ENCODE measurements at regions not wholly inside any gene's neighbourhood (a gene's known extent, or its start where the extent isn't known, plus 50 kb on each side); places are given as distances from the start of the nearest gene placed in this dataset.

DNA sequence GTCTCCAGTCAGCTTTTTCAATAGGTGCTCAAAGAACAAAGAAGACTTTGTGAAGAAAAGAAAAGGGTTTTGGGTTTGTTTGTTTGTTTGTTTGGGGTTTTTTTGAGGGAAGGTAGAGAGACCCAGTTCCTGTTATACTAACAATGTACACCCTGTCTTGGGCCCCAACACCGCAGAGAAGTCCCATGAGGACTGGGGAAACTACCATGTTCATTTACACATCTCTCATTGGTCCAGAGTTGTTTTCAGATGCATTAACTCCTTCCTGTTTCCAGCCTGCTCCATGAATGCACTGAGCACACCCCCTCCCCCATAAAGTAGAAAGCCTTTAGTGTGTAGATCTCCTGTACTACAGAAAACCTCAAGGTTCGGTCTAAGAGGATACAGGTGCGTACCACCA, 51.1 kb upstream of the SLC8A3 start:
- TF ChIP-seq, protein P1, sequence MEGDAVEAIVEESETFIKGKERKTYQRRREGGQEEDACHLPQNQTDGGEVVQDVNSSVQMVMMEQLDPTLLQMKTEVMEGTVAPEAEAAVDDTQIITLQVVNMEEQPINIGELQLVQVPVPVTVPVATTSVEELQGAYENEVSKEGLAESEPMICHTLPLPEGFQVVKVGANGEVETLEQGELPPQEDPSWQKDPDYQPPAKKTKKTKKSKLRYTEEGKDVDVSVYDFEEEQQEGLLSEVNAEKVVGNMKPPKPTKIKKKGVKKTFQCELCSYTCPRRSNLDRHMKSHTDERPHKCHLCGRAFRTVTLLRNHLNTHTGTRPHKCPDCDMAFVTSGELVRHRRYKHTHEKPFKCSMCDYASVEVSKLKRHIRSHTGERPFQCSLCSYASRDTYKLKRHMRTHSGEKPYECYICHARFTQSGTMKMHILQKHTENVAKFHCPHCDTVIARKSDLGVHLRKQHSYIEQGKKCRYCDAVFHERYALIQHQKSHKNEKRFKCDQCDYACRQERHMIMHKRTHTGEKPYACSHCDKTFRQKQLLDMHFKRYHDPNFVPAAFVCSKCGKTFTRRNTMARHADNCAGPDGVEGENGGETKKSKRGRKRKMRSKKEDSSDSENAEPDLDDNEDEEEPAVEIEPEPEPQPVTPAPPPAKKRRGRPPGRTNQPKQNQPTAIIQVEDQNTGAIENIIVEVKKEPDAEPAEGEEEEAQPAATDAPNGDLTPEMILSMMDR (IDR thresholded peaks at IDR 0.05): no peak
- TF ChIP-seq POLR2A (IDR thresholded peaks at IDR 0.05): no peak
